ENCODE measurements at regions not wholly inside any gene's neighbourhood (a gene's known extent, or its start where the extent isn't known, plus 50 kb on each side); places are given as distances from the start of the nearest gene placed in this dataset.

GRCh38 chrX:26722666-26723428 is 506.9 kb downstream of the MAGEB5 start (continued):
- no peak for TF ChIP-seq ZNF462 (CRISPR knock-in tag; IDR thresholded peaks at IDR 0.05)
- TF ChIP-seq EZH2 (IDR thresholded peaks at IDR 0.05; ENCODE audit: low read depth, unreplicated experiment): no peak

- H3K4me1 ChIP-seq (ENCODE audit: insufficient read depth): no peaks in the 10 kb centered on the region
- no peaks in the 10 kb centered on the region for H4K20me1 ChIP-seq (replicated peaks; ENCODE audit: insufficient read depth)
- ATAC-seq: no peak
- no peak overlapping the region for H3K27ac Mint-ChIP-seq
- H3K27ac ChIP-seq (ENCODE audit: low read depth): no peak overlapping the region
- no peaks in the 10 kb centered on the region for H3K79me2 ChIP-seq (replicated peaks; ENCODE audit: insufficient read depth)
- H3K36me3 Mint-ChIP-seq (ENCODE audit: low read depth): no peaks in the 10 kb centered on the region
- no peak overlapping the region for H3K4me3 Mint-ChIP-seq
- DNase-seq (ENCODE audit: low spot score): no peak
- no peaks in the 10 kb centered on the region for H3K27me3 ChIP-seq (ENCODE audit: insufficient read depth)
- no peaks in the 10 kb centered on the region for H3F3A ChIP-seq (replicated peaks; ENCODE audit: low read depth)
- peaks cover 3% of the 10 kb centered on the region; the same call in 1 of the 3 replicates for H3K9me3 Mint-ChIP-seq
- H3K36me3 ChIP-seq (ENCODE audit: insufficient read depth): no peaks in the 10 kb centered on the region
- H3K4me2 ChIP-seq: no peak overlapping the region
- no peak overlapping the region for H3K4me3 ChIP-seq
- no peaks in the 10 kb centered on the region for H3K4me1 Mint-ChIP-seq
- H3K27me3 Mint-ChIP-seq (ENCODE audit: insufficient read depth, low read depth, poor library complexity): no peaks in the 10 kb centered on the region
- H2AFZ ChIP-seq: no peak overlapping the region
- H3K9me2 ChIP-seq (ENCODE audit: insufficient read depth): no peaks in the 10 kb centered on the region
- TF ChIP-seq ZNF462 (CRISPR knock-in tag; IDR thresholded peaks at IDR 0.05): no peak
- no peak for TF ChIP-seq STAT1 (IDR thresholded peaks at IDR 0.05; ENCODE audit: unreplicated experiment)
- TF ChIP-seq JUNB (IDR thresholded peaks at IDR 0.05; ENCODE audit: unreplicated experiment): no peak
- TF ChIP-seq, protein P1, sequence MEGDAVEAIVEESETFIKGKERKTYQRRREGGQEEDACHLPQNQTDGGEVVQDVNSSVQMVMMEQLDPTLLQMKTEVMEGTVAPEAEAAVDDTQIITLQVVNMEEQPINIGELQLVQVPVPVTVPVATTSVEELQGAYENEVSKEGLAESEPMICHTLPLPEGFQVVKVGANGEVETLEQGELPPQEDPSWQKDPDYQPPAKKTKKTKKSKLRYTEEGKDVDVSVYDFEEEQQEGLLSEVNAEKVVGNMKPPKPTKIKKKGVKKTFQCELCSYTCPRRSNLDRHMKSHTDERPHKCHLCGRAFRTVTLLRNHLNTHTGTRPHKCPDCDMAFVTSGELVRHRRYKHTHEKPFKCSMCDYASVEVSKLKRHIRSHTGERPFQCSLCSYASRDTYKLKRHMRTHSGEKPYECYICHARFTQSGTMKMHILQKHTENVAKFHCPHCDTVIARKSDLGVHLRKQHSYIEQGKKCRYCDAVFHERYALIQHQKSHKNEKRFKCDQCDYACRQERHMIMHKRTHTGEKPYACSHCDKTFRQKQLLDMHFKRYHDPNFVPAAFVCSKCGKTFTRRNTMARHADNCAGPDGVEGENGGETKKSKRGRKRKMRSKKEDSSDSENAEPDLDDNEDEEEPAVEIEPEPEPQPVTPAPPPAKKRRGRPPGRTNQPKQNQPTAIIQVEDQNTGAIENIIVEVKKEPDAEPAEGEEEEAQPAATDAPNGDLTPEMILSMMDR (conservative IDR thresholded peaks at IDR 0.05; ENCODE audit: low read depth in 2 of 2): no peak
- TF ChIP-seq EZH2phosphoT487 (IDR thresholded peaks at IDR 0.05; ENCODE audit: unreplicated experiment): no peak
Measured at GRCh38 chrX:26672571-26672970, 456.6 kb downstream of the MAGEB5 start.

Measured in GM23338 (cell line).